ENCODE measurements at regions not wholly inside any gene's neighbourhood (a gene's known extent, or its start where the extent isn't known, plus 50 kb on each side); places are given as distances from the start of the nearest gene placed in this dataset.

MicroRNAs in the stretch of these regions (microRNA counts, 767-probe panel; counts per million panel counts)
- 14,963 counts per million, percentile 85 among the panel's probes with 10 or more counts for microRNA hsa-miR-221-3p
- 10,960 counts per million, percentile 50 among the panel's probes with 10 or more counts for microRNA hsa-miR-222-3p

Small RNA genes lying in the stretch of these regions (microRNA-seq; reads per million reads assigned to microRNA genes)
- gene MIR221 (12,211 reads per million, percentile 97 among the genes with 10 or more reads in this experiment), gene MIR222 (2,883 reads per million, percentile 89 among the genes with 10 or more reads in this experiment)
